NCI-H2196 (cell line): ENCODE measurements at regions not wholly inside any gene's neighbourhood (a gene's known extent, or its start where the extent isn't known, plus 50 kb on each side); places are given as distances from the start of the nearest gene placed in this dataset.

ENCODE experiments used
- DNase-seq: peaks from one replicate; lab custom pipeline; 2025; ENCODE audit not compliant: unreplicated experiment; lab: John Stamatoyannopoulos, UW

- DNase-seq, result no peak
Measured at GRCh38 chr13:67341406-67341805, 111.3 kb upstream of the PCDH9 start.

- DNase-seq, result no peak
Measured at GRCh38 chr13:67330149-67330548, 100.0 kb upstream of the PCDH9 start.

GRCh38 chr13:67328895-67329294 is 98.8 kb upstream of the PCDH9 start:
- no peak for DNase-seq

- DNase-seq, result no peak
Measured at GRCh38 chr13:67318860-67319259, 88.7 kb upstream of the PCDH9 start.

GRCh38 chr13:67318398-67318797 is 88.3 kb upstream of the PCDH9 start:
- DNase-seq, result no peak

- DNase-seq, result no peak
Measured at GRCh38 chr13:67314405-67314804, 84.3 kb upstream of the PCDH9 start.

GRCh38 chr13:67308004-67308772 is 78.1 kb upstream of the PCDH9 start:
- DNase-seq, result no peak

- no peak for DNase-seq
Measured at GRCh38 chr13:67306742-67307141, 76.6 kb upstream of the PCDH9 start.

GRCh38 chr13:67303661-67304333 is 73.7 kb upstream of the PCDH9 start:
- no peak for DNase-seq

- no peak for DNase-seq
Measured at GRCh38 chr13:67299751-67300150, 69.6 kb upstream of the PCDH9 start.

- no peak for DNase-seq
Measured at GRCh38 chr13:67299072-67299635, 69.0 kb upstream of the PCDH9 start.

GRCh38 chr13:67298297-67298696 is 68.2 kb upstream of the PCDH9 start:
- no peak for DNase-seq

GRCh38 chr13:67296511-67296910 is 66.4 kb upstream of the PCDH9 start:
- DNase-seq, result no peak

- DNase-seq, result no peak
Measured at GRCh38 chr13:67292886-67293285, 62.8 kb upstream of the PCDH9 start.

GRCh38 chr13:67285611-67286010 is 55.5 kb upstream of the PCDH9 start:
- DNase-seq, result no peak

- DNase-seq, result no peak
Measured at GRCh38 chr13:67283637-67284036, 53.5 kb upstream of the PCDH9 start.

GRCh38 chr13:67281466-67281865 is 51.3 kb upstream of the PCDH9 start:
- no peak for DNase-seq
